GM12878 (cell line): ENCODE measurements at regions not wholly inside any gene's neighbourhood (a gene's known extent, or its start where the extent isn't known, plus 50 kb on each side); places are given as distances from the start of the nearest gene placed in this dataset.

Source experiments
- ATAC-seq: fragments of 200-7000 bp; cut with Tn5 transposase; 3 replicates; pipeline ENCODE4 v1.9.1; 2020; ENCODE audit warnings: mild to moderate bottlenecking, moderate library complexity
- BruUV-seq: library from RNA; stranded (reverse); fragments of 400-500 nt; replicated peaks from 2 replicates; lab custom pipeline; 2021; lab: Mats Ljungman, UMichigan
- CTCF ChIA-PET: fragments of 300-600 bp; sonication (Branson Sonifier 250); formaldehyde crosslinking; extraction: SDS; loops from one replicate; lab custom pipeline; 2021; ENCODE audit warnings: inconsistent platforms; lab: Yijun Ruan, JAX
- POLR2A ChIA-PET: fragments of 350-600 bp; formaldehyde crosslinking; extraction: SDS; loops from one replicate; lab custom pipeline; 2021; ENCODE audit warnings: inconsistent platforms; lab: Charles Lee
- RAD21 ChIA-PET: fragments of 300-600 bp; sonication (Branson Sonifier 250); formaldehyde crosslinking; loops from one replicate; lab custom pipeline; 2023; ENCODE audit warnings: antibody characterized with exemption; ENCODE audit not compliant: unreplicated experiment; lab: Charles Lee
- SMC1A ChIA-PET: fragments of 300-600 bp; sonication (Branson Sonifier 250); formaldehyde crosslinking; loops from one replicate; lab custom pipeline; 2023; ENCODE audit not compliant: unreplicated experiment, uncharacterized antibody; lab: Charles Lee
- DNase-seq: peaks from one replicate; pipeline ENCODE4 v3.0.0-alpha.2; 2011; ENCODE audit warnings: low read depth, low spot score
- FAIRE-seq: peaks from 3 replicates; lab custom pipeline; 2011; peaks lifted over from hg19 to GRCh38; lab: Jason Lieb, UNC
- H2AFZ ChIP-seq: 2 replicates; pipeline ENCODE4 v1.6.0; 2011; ENCODE audit warnings: low read depth, low read length, control low read depth; ENCODE audit not compliant: control insufficient read depth
- H3K27ac ChIP-seq: 2 replicates; pipeline ENCODE4 v1.5.1; 2011; ENCODE audit warnings: control low read depth; ENCODE audit not compliant: control insufficient read depth, insufficient read depth
- H3K27me3 ChIP-seq, 2 experiments: replicated peaks in 1 of 2; 2 replicates each; pipeline versions ENCODE4 v1.6.0 to v1.6.1; 2011; ENCODE audit warnings: low read length in 1 of 2; ENCODE audit not compliant: control insufficient read depth in 2 of 2, insufficient read depth in 2 of 2
- H3K36me3 ChIP-seq, 2 experiments: 2 replicates each; pipeline ENCODE4 v1.5.1; 2011; ENCODE audit warnings: low read length in 1 of 2; ENCODE audit not compliant: control insufficient read depth in 2 of 2, insufficient read depth in 2 of 2
- H3K4me1 ChIP-seq: 2 replicates; pipeline ENCODE4 v1.6.1; 2011; ENCODE audit warnings: mild to moderate bottlenecking, low read length, moderate library complexity, mixed read lengths; ENCODE audit not compliant: control insufficient read depth, insufficient read depth
- H3K4me2 ChIP-seq: 2 replicates; pipeline ENCODE4 v1.6.0; 2011; ENCODE audit warnings: control low read depth; ENCODE audit not compliant: control insufficient read depth, insufficient read depth
- H3K4me3 ChIP-seq: fragments of 200-600 bp; sonication (generic); 2 replicates; pipeline ENCODE4 v1.5.1; 2016
- H3K79me2 ChIP-seq: 2 replicates; pipeline ENCODE4 v1.6.0; 2011; ENCODE audit warnings: low read length; ENCODE audit not compliant: control insufficient read depth, insufficient read depth
- H3K9ac ChIP-seq: 2 replicates; pipeline ENCODE4 v1.8.0; 2011; ENCODE audit warnings: low read length, control low read depth, mixed read lengths; ENCODE audit not compliant: control insufficient read depth, insufficient read depth
- H3K9me3 ChIP-seq: replicated peaks from 3 replicates; pipeline ENCODE4 v1.5.1; 2011; ENCODE audit warnings: mild to moderate bottlenecking, low read length; ENCODE audit not compliant: control insufficient read depth, insufficient read depth
- H4K20me1 ChIP-seq: 2 replicates; pipeline ENCODE4 v1.6.0; 2011; ENCODE audit not compliant: control insufficient read depth, insufficient read depth
- IRF5 ChIP-seq: fragments of 450-650 bp; IDR thresholded peaks from 2 replicates; pipeline ENCODE4 v1.6.1; 2017; ENCODE audit warnings: borderline replicate concordance
- KLF5 ChIP-seq: fragments of 450-650 bp; IDR thresholded peaks from 2 replicates; pipeline ENCODE4 v1.6.1; 2014; ENCODE audit warnings: mild to moderate bottlenecking; ENCODE audit not compliant: partially characterized antibody
- NR2C1 ChIP-seq: fragments of 450-650 bp; IDR thresholded peaks from 2 replicates; pipeline ENCODE4 v1.6.1; 2017; ENCODE audit warnings: antibody characterized with exemption, mild to moderate bottlenecking, moderate library complexity
- RBBP5 ChIP-seq: fragments of 200-600 bp; sonication (generic); conservative IDR thresholded peaks from 2 replicates; pipeline ENCODE4 v1.6.1; 2016
- TCF12 ChIP-seq: IDR thresholded peaks from 2 replicates; pipeline ENCODE4 v1.6.1; 2011; ENCODE audit warnings: low read depth, mild to moderate bottlenecking, low read length
- TCF3 ChIP-seq: IDR thresholded peaks from 2 replicates; pipeline ENCODE4 v1.6.1; 2012; ENCODE audit warnings: low read depth, mild to moderate bottlenecking, low read length, borderline replicate concordance; ENCODE audit not compliant: insufficient read depth
- WGBS: methylation state at CpG from one replicate; pipeline ENCODE4 v1.1.6; 2016; ENCODE audit warnings: low lambda C conversion rate; ENCODE audit not compliant: insufficient replicate concordance, insufficient coverage; ENCODE audit errors: missing lambda C conversion rate; 5-methylcytosine and 5-hydroxymethylcytosine counted together
- in situ Hi-C: fragments of 300-500 bp; cut with MboI; formaldehyde crosslinking; loops from 9 replicates; pipeline ENCODE4 v1.14.3; 2018; ENCODE audit warnings: mixed read lengths
- intact Hi-C: fragments of 100-400 bp; cut with micrococcal nuclease; formaldehyde crosslinking; loops from one replicate; pipeline ENCODE4 v1.14.2; 2022; ENCODE audit not compliant: unreplicated experiment
- TF ChIP-seq, protein P1 (sequence below): IDR thresholded peaks from 2 replicates; pipeline ENCODE4 v1.6.1; 2012; ENCODE audit warnings: low read length, inconsistent platforms
- TF ChIP-seq, protein P2 (sequence below): fragments of 450-650 bp; formaldehyde crosslinking; IDR thresholded peaks from 2 replicates; pipeline ENCODE4 v1.4.0; 2022; ENCODE audit warnings: mild to moderate bottlenecking, moderate library complexity

DNA sequence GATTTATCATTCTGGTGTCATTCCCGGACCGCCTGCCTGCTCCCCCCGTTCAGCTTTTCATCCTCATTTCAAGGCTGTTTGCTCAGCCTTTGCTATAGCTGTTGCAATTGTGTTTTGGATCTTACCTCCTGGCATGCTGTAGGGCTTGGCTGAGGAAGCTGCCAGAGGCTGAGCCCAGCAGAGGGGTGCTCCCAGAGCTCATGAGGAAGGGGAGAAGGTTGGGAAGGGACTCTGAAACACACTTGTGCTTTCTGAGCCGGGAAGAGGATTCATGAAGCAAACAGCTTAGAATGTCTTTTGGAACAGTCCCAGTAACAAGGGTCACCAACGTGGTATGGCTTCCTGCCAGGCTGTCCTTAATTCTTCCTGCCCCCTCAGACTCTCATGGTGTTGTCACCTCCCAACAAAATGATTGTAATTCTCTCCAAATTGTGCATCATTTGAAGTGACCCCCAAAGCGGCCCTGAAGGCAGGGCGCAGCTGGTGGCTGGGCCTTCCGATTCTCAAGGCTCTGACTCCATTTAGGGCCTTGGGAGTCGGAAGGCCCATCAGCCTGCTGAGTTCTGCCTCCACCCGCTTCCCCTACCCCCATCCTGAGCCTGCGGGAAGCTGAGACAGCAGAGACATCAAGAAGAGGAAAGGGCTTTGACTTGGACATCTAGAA lies 111.9 kb upstream of the ARHGAP5 start (continued):
- TF ChIP-seq, protein P1, sequence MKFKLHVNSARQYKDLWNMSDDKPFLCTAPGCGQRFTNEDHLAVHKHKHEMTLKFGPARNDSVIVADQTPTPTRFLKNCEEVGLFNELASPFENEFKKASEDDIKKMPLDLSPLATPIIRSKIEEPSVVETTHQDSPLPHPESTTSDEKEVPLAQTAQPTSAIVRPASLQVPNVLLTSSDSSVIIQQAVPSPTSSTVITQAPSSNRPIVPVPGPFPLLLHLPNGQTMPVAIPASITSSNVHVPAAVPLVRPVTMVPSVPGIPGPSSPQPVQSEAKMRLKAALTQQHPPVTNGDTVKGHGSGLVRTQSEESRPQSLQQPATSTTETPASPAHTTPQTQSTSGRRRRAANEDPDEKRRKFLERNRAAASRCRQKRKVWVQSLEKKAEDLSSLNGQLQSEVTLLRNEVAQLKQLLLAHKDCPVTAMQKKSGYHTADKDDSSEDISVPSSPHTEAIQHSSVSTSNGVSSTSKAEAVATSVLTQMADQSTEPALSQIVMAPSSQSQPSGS, result no peak
- TF ChIP-seq RBBP5 (no peak), TCF12 (no peak)
- TF ChIP-seq, protein P2, sequence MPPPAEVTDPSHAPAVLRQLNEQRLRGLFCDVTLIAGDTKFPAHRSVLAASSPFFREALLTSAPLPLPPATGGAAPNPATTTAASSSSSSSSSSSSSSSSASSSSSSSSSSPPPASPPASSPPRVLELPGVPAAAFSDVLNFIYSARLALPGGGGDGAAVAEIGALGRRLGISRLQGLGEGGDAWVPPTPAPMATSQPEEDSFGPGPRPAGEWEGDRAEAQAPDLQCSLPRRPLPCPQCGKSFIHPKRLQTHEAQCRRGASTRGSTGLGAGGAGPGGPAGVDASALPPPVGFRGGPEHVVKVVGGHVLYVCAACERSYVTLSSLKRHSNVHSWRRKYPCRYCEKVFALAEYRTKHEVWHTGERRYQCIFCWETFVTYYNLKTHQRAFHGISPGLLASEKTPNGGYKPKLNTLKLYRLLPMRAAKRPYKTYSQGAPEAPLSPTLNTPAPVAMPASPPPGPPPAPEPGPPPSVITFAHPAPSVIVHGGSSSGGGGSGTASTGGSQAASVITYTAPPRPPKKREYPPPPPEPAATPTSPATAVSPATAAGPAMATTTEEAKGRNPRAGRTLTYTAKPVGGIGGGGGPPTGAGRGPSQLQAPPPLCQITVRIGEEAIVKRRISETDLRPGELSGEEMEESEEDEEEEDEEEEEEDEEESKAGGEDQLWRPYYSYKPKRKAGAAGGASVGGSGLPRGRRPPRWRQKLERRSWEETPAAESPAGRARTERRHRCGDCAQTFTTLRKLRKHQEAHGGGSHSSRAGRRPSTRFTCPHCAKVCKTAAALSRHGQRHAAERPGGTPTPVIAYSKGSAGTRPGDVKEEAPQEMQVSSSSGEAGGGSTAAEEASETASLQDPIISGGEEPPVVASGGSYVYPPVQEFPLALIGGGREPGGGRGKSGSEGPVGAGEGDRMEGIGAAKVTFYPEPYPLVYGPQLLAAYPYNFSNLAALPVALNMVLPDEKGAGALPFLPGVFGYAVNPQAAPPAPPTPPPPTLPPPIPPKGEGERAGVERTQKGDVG (CRISPR knock-in tag), result no peak

- Histone ChIP-seq H3K79me2 (no peaks in the 10 kb centered on the region), H3K4me3 (no peak overlapping the region), H2AFZ (no peak overlapping the region; the same call in 1 of the 2 replicates), H3K4me2 (no peak overlapping the region), H3K9me3 (no peaks in the 10 kb centered on the region), H3K4me1 (no peaks in the 10 kb centered on the region), H4K20me1 (no peaks in the 10 kb centered on the region), H3K27ac (no peak overlapping the region), H3K9ac (no peak overlapping the region), H3K36me3 (no peaks in the 10 kb centered on the region), H3K27me3 (no peaks in the 10 kb centered on the region)
- intact Hi-C loops, result no loop called here
- TF ChIP-seq KLF5 (no peak), TCF3 (no peak), NR2C1 (no peak), IRF5 (0 out of 2 replicates have a peak, but pooled peaks have one; percentile 27)
- RAD21 ChIA-PET, result interaction anchor here (1.1 kb wide), 2 partner anchors 103 to 504 kb away, joined by 3 read pairs; no protein-coding TSS in a partner anchor
- BruUV-seq, result no TSS peak
- SMC1A ChIA-PET, result interaction anchor here (0.5 to 3.3 kb wide), 6 partner anchors 12 to 192 kb away, joined by 3 to 9 read pairs (median 3); no protein-coding TSS in a partner anchor
- in situ Hi-C loops, result no loop called here
- ATAC-seq (peak; percentile 67), DNase-seq (no peak), FAIRE-seq (no peak)
- CTCF ChIA-PET, result interaction anchor here (1.4 to 2.2 kb wide), 2 partner anchors 39 to 105 kb away, joined by 4 to 8 read pairs; no protein-coding TSS in a partner anchor
- POLR2A ChIA-PET, result no interaction called here
- WGBS, result 49% methylated on average over 9 of the region's 9 CpGs
These were observed 111.1 kb upstream of the ARHGAP5 start for GRCh38 chr14:31965735-31966598.
